ENCODE measurements at regions not wholly inside any gene's neighbourhood (a gene's known extent, or its start where the extent isn't known, plus 50 kb on each side); places are given as distances from the start of the nearest gene placed in this dataset.
"Not testable (repeated sequence)": the region's sequence is repeated elsewhere in the genome, so short reads cannot be mapped to it uniquely, and the experiment has no call there.

- no peaks in the 10 kb centered on the region for H3K27me3 ChIP-seq (ENCODE audit: control insufficient read depth, insufficient read depth, low read length)
- FAIRE-seq = no peak
- no peak overlapping the region for H3K9ac ChIP-seq (ENCODE audit: low read length in 3 of 3)
These were observed 87.0 kb upstream of the DST start for GRCh38 chr6:56729719-56730118.

DNA sequence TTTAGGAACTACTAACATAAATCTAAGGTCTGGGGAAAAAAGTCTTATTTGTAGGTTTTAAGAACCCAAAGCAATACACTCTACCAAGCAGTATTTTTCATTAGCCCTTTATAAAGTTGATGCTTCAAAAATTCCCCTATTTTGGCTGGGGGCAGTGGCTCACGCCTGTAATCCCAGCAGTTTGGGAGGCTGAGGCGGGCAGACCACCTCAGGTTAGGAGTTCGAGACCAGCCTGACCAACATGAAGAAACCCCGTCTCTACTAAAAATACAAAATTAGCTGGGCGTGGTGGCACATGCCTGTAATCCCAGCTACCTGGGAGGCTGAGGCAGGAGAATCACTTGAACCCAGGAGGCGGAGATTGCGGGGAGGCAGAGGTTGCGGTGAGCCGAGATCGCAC lies 86.5 kb upstream of the DST start:
- H3K4me3 ChIP-seq (ENCODE audit: low read length in 3 of 3); H3K4me1 ChIP-seq (ENCODE audit: control insufficient read depth in 2 of 3, insufficient read depth in 2 of 3, low read depth in 1 of 3, low read length in 3 of 3); H3K36me3 ChIP-seq (ENCODE audit: control insufficient read depth in 2 of 3, insufficient read depth in 3 of 3, low read length in 3 of 3); H3K27me3 ChIP-seq (ENCODE audit: control insufficient read depth, insufficient read depth, low read length); H3K9ac ChIP-seq (ENCODE audit: low read length in 3 of 3); H3K9me3 ChIP-seq (ENCODE audit: control insufficient read depth in 2 of 3, insufficient read depth in 1 of 3, low read length in 3 of 3); FAIRE-seq; intact Hi-C loops (cut with DNase I); H3K27ac ChIP-seq (ENCODE audit: low read depth in 2 of 2, low read length in 2 of 2); DNase-seq: not testable (repeated sequence)

More at GRCh38 chr6:56729719-56730118, 87.0 kb upstream of the DST start:
- Histone ChIP-seq H3K4me3 (ENCODE audit: low read length in 3 of 3) (no peak overlapping the region), H3K9me3 (ENCODE audit: control insufficient read depth in 2 of 3, insufficient read depth in 1 of 3, low read length in 3 of 3) (no peaks in the 10 kb centered on the region), H3K4me1 (ENCODE audit: control insufficient read depth in 2 of 3, insufficient read depth in 2 of 3, low read depth in 1 of 3, low read length in 3 of 3) (peaks cover 0 to 4% (median 3%) of the 10 kb centered on the region in 3 donors), H3K36me3 (ENCODE audit: control insufficient read depth in 2 of 3, insufficient read depth in 3 of 3, low read length in 3 of 3) (no peaks in the 10 kb centered on the region), H3K27ac (ENCODE audit: low read depth in 2 of 2, low read length in 2 of 2) (no peak overlapping the region)
- intact Hi-C loops (cut with DNase I) = no loop called here
- TF ChIP-seq CTCF (IDR thresholded peaks at IDR 0.05; ENCODE audit: borderline replicate concordance, extremely low read depth, insufficient read depth) = no peak
- no peak for DNase-seq

DNA sequence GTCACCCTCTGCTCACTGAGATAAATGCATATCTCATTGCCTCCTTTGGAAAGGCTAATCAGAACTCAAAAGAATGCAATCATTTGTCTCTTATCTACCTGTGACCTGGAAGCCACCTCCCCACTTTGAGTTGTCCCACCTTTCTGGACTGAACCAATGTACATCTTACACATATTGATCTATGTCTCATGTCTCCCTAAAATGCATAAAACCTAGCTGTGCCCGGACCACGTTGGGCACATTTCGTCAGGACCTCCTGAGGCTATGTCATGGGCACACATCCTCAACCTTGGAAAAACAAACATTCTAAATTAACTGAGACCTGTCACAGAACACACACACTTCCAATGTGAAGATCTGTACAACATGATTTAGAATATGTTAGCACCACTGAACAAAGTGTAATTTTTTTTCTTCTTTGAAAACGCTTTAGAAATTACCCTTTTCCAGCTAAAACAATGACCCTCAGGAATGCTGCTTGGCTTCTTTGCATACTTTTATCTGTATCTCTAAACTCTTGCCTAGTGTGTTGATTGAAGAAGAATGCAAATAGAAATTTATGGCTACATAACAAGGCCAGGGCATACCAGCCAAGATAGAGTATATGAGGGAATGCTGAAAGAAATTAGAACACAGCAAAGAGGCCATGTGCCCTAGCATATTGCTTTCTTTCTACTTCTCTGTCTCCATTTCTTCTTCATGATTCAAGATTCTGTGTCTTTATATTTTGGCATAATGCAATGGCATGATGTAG lies 84.6 kb upstream of the DST start:
- H3K27me3 ChIP-seq (ENCODE audit: control insufficient read depth, insufficient read depth, low read length) = no peaks in the 10 kb centered on the region
- no peak for FAIRE-seq
- peaks cover 0 to 4% (median 3%) of the 10 kb centered on the region in 3 donors for H3K4me1 ChIP-seq (ENCODE audit: control insufficient read depth in 2 of 3, insufficient read depth in 2 of 3, low read depth in 1 of 3, low read length in 3 of 3)

GRCh38 chr6:56725254-56725653 lies 82.6 kb upstream of the DST start:
- FAIRE-seq (no peak), DNase-seq (no peak)
- peaks cover 0 to 4% (median 3%) of the 10 kb centered on the region in 3 donors for H3K4me1 ChIP-seq (ENCODE audit: control insufficient read depth in 2 of 3, insufficient read depth in 2 of 3, low read depth in 1 of 3, low read length in 3 of 3)
- no peak overlapping the region for H3K9ac ChIP-seq (ENCODE audit: low read length in 3 of 3)
- H3K27ac ChIP-seq (ENCODE audit: low read depth in 2 of 2, low read length in 2 of 2) = no peak overlapping the region
- H3K27me3 ChIP-seq (ENCODE audit: control insufficient read depth, insufficient read depth, low read length) = no peaks in the 10 kb centered on the region
- intact Hi-C loops (cut with DNase I) = no loop called here
- H3K4me3 ChIP-seq (ENCODE audit: low read length in 3 of 3) = no peak overlapping the region
- H3K36me3 ChIP-seq (ENCODE audit: control insufficient read depth in 2 of 3, insufficient read depth in 3 of 3, low read length in 3 of 3) = no peaks in the 10 kb centered on the region
- H3K9me3 ChIP-seq (ENCODE audit: control insufficient read depth in 2 of 3, insufficient read depth in 1 of 3, low read length in 3 of 3) = no peaks in the 10 kb centered on the region
- no peak for TF ChIP-seq CTCF (IDR thresholded peaks at IDR 0.05; ENCODE audit: borderline replicate concordance, extremely low read depth, insufficient read depth)

More for the DNA sequence above, 84.6 kb upstream of the DST start:
- no peak for DNase-seq
- Histone ChIP-seq H3K9ac (ENCODE audit: low read length in 3 of 3) (no peak overlapping the region), H3K27ac (ENCODE audit: low read depth in 2 of 2, low read length in 2 of 2) (no peak overlapping the region), H3K9me3 (ENCODE audit: control insufficient read depth in 2 of 3, insufficient read depth in 1 of 3, low read length in 3 of 3) (no peaks in the 10 kb centered on the region), H3K36me3 (ENCODE audit: control insufficient read depth in 2 of 3, insufficient read depth in 3 of 3, low read length in 3 of 3) (no peaks in the 10 kb centered on the region), H3K4me3 (ENCODE audit: low read length in 3 of 3) (no peak overlapping the region)
- intact Hi-C loops (cut with DNase I) = no loop called here
- TF ChIP-seq CTCF (IDR thresholded peaks at IDR 0.05; ENCODE audit: borderline replicate concordance, extremely low read depth, insufficient read depth) = no peak

All from kidney (tissue), 13 donors.